HEK293 (cell line): ENCODE measurements at regions not wholly inside any gene's neighbourhood (a gene's known extent, or its start where the extent isn't known, plus 50 kb on each side); places are given as distances from the start of the nearest gene placed in this dataset.

Source experiments
- CTCF ChIA-PET: fragments of 350-600 bp; formaldehyde crosslinking; extraction: SDS; loops from one replicate; lab custom pipeline; 2021; ENCODE audit warnings: antibody characterized with exemption; lab: Yijun Ruan, JAX
- POLR2A ChIA-PET: fragments of 300-600 bp; formaldehyde crosslinking; extraction: SDS; loops from one replicate; lab custom pipeline; 2020; ENCODE audit warnings: antibody characterized with exemption, inconsistent platforms; lab: Yijun Ruan, JAX
- H3K27ac ChIP-seq: fragments of 200-500 bp; sonication (Bioruptor generic); 2 replicates; pipeline ENCODE4 v1.5.1; 2014; ENCODE audit warnings: low read depth, low read length, control low read depth, inconsistent platforms; ENCODE audit errors: extremely low read depth
- H3K36me3 ChIP-seq, 2 experiments: fragments of 200-500 bp in 1 of 2; sonication (Bioruptor generic) in 1 of 2; 1 replicate in 1 of 2; 2 replicates in 1 of 2; pipeline ENCODE4 v1.5.1; 2014 to 2017; ENCODE audit warnings: inconsistent platforms in 2 of 2, low read length in 2 of 2; ENCODE audit not compliant: control insufficient read depth in 2 of 2, insufficient read depth in 1 of 2
- H3K4me1 ChIP-seq: fragments of 200-500 bp; sonication (Bioruptor generic); 2 replicates; pipeline ENCODE4 v1.5.1; 2014; ENCODE audit warnings: mild to moderate bottlenecking, low read length, inconsistent platforms; ENCODE audit not compliant: control insufficient read depth, insufficient read depth
- H3K4me3 ChIP-seq: 2 replicates; pipeline ENCODE4 v1.5.1; 2011; ENCODE audit warnings: low read depth, mild to moderate bottlenecking, control low read depth, low read length, moderate library complexity
- H3K9me3 ChIP-seq: fragments of 200-500 bp; sonication (Bioruptor generic); 2 replicates; pipeline ENCODE4 v1.5.1; 2014; ENCODE audit warnings: low read depth, low read length, inconsistent platforms; ENCODE audit not compliant: control insufficient read depth, insufficient read depth
- GLI2 ChIP-seq: fragments of 450-650 bp; formaldehyde crosslinking; IDR thresholded peaks from 2 replicates; pipeline ENCODE4; 2017; ENCODE audit warnings: missing biosample characterization, missing genetic modification characterization, low read depth, borderline replicate concordance
- KLF7 ChIP-seq: fragments of 450-650 bp; formaldehyde crosslinking; IDR thresholded peaks from 2 replicates; pipeline ENCODE4 v1.5.1; 2016; ENCODE audit warnings: missing biosample characterization, missing genetic modification characterization, borderline replicate concordance
- PBX3 ChIP-seq: sonication (generic); formaldehyde crosslinking; IDR thresholded peaks from 2 replicates; pipeline ENCODE4 v1.8.1; 2022; ENCODE audit warnings: mild to moderate bottlenecking, moderate library complexity, missing genetic modification reagents
- TRIM28 ChIP-seq: IDR thresholded peaks from 2 replicates; pipeline ENCODE4 v1.6.1; 2011; ENCODE audit warnings: low read length, control low read depth, borderline replicate concordance
- ZNF121 ChIP-seq: fragments of 450-650 bp; formaldehyde crosslinking; IDR thresholded peaks from 2 replicates; pipeline ENCODE4 v1.5.1; 2016; ENCODE audit warnings: missing biosample characterization, missing genetic modification characterization
- ZNF19 ChIP-seq: fragments of 450-650 bp; formaldehyde crosslinking; IDR thresholded peaks from 2 replicates; pipeline ENCODE4; 2016; ENCODE audit warnings: missing biosample characterization, missing genetic modification characterization, low read depth
- ZNF223 ChIP-seq: fragments of 450-650 bp; formaldehyde crosslinking; IDR thresholded peaks from 2 replicates; pipeline ENCODE4 v1.5.1; 2016; ENCODE audit warnings: missing biosample characterization, missing genetic modification characterization
- ZNF24 ChIP-seq: fragments of 450-650 bp; formaldehyde crosslinking; IDR thresholded peaks from 2 replicates; pipeline ENCODE4 v1.5.1; 2016; ENCODE audit warnings: missing biosample characterization, missing genetic modification characterization
- ZNF274 ChIP-seq, 2 experiments: fragments of 200-500 bp in 1 of 2; fragments of 450-650 bp in 1 of 2; sonication (Bioruptor generic) in 1 of 2; formaldehyde crosslinking in 1 of 2; IDR thresholded peaks; 2 replicates each; pipeline versions ENCODE4 v1.5.1 to v1.6.1; 2014 to 2016; ENCODE audit warnings: borderline replicate concordance in 1 of 2, inconsistent platforms in 1 of 2, low read length in 1 of 2, missing biosample characterization in 1 of 2, missing genetic modification characterization in 1 of 2
- ZNF302 ChIP-seq: fragments of 450-650 bp; formaldehyde crosslinking; IDR thresholded peaks from 2 replicates; pipeline ENCODE4 v1.5.1; 2016; ENCODE audit warnings: missing biosample characterization, missing genetic modification characterization, low read depth
- ZNF335 ChIP-seq: fragments of 450-650 bp; formaldehyde crosslinking; conservative IDR thresholded peaks from 2 replicates; pipeline ENCODE4 v1.5.1; 2016; ENCODE audit warnings: missing biosample characterization, missing genetic modification characterization
- ZNF398 ChIP-seq: fragments of 450-650 bp; formaldehyde crosslinking; IDR thresholded peaks from 2 replicates; pipeline ENCODE4 v1.5.1; 2017; ENCODE audit warnings: missing biosample characterization, missing genetic modification characterization
- ZNF423 ChIP-seq: fragments of 450-650 bp; formaldehyde crosslinking; IDR thresholded peaks from 2 replicates; pipeline ENCODE4 v1.5.1; 2016; ENCODE audit warnings: missing biosample characterization, missing genetic modification characterization
- ZNF580 ChIP-seq: fragments of 450-650 bp; formaldehyde crosslinking; IDR thresholded peaks from 2 replicates; pipeline ENCODE4 v1.5.1; 2016; ENCODE audit warnings: missing biosample characterization, missing genetic modification characterization
- ZNF664 ChIP-seq: fragments of 450-650 bp; formaldehyde crosslinking; IDR thresholded peaks from 2 replicates; pipeline ENCODE4 v1.5.1; 2016; ENCODE audit warnings: missing biosample characterization, missing genetic modification characterization
- ZSCAN5A ChIP-seq: fragments of 450-650 bp; formaldehyde crosslinking; IDR thresholded peaks from 2 replicates; pipeline ENCODE4 v1.5.1; 2016; ENCODE audit warnings: missing biosample characterization, missing genetic modification characterization
- TF ChIP-seq, protein P1 (sequence below): fragments of 450-650 bp; formaldehyde crosslinking; IDR thresholded peaks from 2 replicates; pipeline ENCODE4 v1.5.1; 2016; ENCODE audit warnings: missing biosample characterization, missing genetic modification characterization
- TF ChIP-seq, protein P2 (sequence below): fragments of 450-650 bp; formaldehyde crosslinking; IDR thresholded peaks from 2 replicates; pipeline ENCODE4 v1.5.1; 2017; ENCODE audit warnings: missing biosample characterization, missing genetic modification characterization

DNA sequence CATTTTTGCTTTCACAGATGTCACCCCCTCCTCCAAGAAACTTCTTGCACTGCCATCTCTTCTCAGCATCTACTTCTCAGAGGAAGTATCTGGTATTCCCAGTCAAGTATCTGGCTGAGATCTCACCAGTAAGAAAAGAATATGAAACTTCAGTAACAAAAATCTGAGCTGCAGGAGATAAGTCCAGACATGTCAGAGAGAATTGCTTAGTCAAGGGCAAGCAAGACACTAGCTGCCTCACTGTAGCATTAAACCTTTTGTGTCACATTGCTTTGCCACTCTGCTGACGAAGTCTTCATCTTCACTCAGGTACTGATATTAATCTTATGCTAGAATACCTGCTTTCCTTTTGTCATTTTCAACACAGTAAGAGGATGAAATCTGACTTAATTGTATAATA lies 70.6 kb upstream of the ZC3H12C start:
- no peak overlapping the region for H3K27ac ChIP-seq
- ChIA-PET CTCF (no interaction called here), POLR2A (no interaction called here)
- TF ChIP-seq ZNF398 (no peak), TRIM28 (no peak), ZNF121 (tag by site-specific recombination) (no peak), ZNF423 (no peak), ZNF335 (tag by site-specific recombination) (no peak), ZSCAN5A (no peak), PBX3 (no peak), ZNF664 (tag by site-specific recombination) (no peak), KLF7 (no peak), ZNF274 (IDR thresholded peaks at IDR 0.05; ENCODE audit: low read length) (no peak), ZNF274 (tag by site-specific recombination; IDR thresholded peaks at IDR 0.05; ENCODE audit: borderline replicate concordance) (no peak), ZNF302 (tag by site-specific recombination) (no peak), ZNF580 (tag by site-specific recombination) (no peak)
- TF ChIP-seq, protein P1, sequence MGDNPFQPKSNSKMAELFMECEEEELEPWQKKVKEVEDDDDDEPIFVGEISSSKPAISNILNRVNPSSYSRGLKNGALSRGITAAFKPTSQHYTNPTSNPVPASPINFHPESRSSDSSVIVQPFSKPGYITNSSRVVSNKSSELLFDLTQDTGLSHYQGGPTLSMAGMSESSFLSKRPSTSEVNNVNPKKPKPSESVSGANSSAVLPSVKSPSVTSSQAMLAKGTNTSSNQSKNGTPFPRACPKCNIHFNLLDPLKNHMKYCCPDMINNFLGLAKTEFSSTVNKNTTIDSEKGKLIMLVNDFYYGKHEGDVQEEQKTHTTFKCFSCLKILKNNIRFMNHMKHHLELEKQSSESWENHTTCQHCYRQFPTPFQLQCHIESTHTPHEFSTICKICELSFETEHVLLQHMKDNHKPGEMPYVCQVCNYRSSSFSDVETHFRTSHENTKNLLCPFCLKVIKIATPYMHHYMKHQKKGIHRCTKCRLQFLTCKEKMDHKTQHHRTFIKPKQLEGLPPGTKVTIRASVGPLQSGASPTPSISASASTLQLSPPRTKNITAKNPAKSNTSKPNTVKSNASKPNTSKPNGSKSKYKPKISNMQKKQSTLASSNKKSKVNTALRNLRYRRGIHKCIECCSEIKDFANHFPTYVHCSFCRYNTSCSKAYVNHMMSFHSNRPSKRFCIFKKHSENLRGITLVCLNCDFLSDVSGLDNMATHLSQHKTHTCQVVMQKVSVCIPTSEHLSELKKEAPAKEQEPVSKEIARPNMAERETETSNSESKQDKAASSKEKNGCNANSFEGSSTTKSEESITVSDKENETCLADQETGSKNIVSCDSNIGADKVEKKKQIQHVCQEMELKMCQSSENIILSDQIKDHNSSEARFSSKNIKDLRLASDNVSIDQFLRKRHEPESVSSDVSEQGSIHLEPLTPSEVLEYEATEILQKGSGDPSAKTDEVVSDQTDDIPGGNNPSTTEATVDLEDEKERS (tag by site-specific recombination) = no peak
- TF ChIP-seq, protein P2, sequence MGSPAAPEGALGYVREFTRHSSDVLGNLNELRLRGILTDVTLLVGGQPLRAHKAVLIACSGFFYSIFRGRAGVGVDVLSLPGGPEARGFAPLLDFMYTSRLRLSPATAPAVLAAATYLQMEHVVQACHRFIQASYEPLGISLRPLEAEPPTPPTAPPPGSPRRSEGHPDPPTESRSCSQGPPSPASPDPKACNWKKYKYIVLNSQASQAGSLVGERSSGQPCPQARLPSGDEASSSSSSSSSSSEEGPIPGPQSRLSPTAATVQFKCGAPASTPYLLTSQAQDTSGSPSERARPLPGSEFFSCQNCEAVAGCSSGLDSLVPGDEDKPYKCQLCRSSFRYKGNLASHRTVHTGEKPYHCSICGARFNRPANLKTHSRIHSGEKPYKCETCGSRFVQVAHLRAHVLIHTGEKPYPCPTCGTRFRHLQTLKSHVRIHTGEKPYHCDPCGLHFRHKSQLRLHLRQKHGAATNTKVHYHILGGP (tag by site-specific recombination) = no peak
- H3K4me1 ChIP-seq = no peaks in the 10 kb centered on the region
- no peaks in the 10 kb centered on the region for H3K36me3 ChIP-seq
- H3K4me3 ChIP-seq = no peak overlapping the region
- H3K9me3 ChIP-seq = no peaks in the 10 kb centered on the region

DNA sequence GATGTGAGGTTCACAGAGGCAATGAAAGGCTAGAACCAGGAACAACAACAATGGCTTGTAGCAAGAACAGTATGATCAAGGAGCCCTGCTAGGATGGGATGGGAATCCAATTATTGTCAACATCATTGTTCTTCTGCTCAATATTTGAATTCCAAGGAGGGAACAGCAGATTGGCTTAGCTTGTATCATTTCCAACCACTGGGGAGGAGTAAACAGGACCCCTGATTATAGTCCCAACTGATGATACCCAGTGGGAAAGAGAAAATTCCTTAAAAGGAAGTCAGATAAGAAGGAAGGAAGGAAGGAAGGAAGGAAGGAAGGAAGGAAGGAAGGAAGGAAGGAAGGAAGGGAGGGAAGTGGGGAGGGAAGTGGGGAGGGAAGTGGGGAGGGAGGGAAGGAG lies 69.5 kb upstream of the ZC3H12C start:
- POLR2A ChIA-PET = no interaction called here
- TF ChIP-seq ZNF24 (tag by site-specific recombination) (no peak), ZNF19 (no peak), GLI2 (tag by site-specific recombination) (no peak), ZNF223 (tag by site-specific recombination) (no peak)
- no peaks in the 10 kb centered on the region for H3K36me3 ChIP-seq
- H3K9me3 ChIP-seq = no peaks in the 10 kb centered on the region
- no peak overlapping the region for H3K27ac ChIP-seq
- CTCF ChIA-PET = interaction anchor here (0.7 kb wide), 2 partner anchors 136 to 1905 kb away, joined by 3 read pairs; no protein-coding TSS in a partner anchor
- H3K4me3 ChIP-seq = no peak overlapping the region
- no peaks in the 10 kb centered on the region for H3K4me1 ChIP-seq
